ENCODE measurements at regions not wholly inside any gene's neighbourhood (a gene's known extent, or its start where the extent isn't known, plus 50 kb on each side); places are given as distances from the start of the nearest gene placed in this dataset.

DNA sequence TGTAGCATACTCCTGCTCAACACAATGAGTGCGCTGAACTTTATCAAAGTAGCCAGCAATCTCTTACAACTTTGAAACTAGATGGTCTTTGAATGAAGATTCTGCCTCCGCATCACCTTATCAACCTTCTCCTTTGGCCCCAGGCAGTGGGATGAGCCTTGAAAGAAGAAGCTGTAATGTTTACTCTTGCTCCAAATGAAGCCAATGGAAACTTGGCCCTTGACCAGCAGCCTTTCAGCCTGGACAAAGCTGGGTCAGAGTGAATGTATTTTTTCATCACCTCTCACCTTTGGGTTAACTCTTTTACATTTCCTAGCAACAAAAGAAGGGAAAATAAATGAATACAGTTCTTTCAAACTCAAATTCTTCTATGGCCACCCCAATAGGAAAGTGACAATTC, 359.1 kb downstream of the KCNA4 start:
- Histone ChIP-seq H3K4me2 (replicated peaks; ENCODE audit: low read depth, low read length, poor library complexity, severe bottlenecking) (no peak overlapping the region), H4K20me1 (ENCODE audit: control insufficient read depth, insufficient read depth, low read length, poor library complexity, severe bottlenecking) (no peaks in the 10 kb centered on the region), H3K36me3 (replicated peaks in 1 of 2; ENCODE audit: control extremely low read depth in 1 of 2, control insufficient read depth in 1 of 2, extremely low read depth in 1 of 2, insufficient read depth in 2 of 2, low read length in 1 of 2) (no peaks in the 10 kb centered on the region), H3K9ac (ENCODE audit: low read length) (no peak overlapping the region), H3K9me3 (ENCODE audit: control extremely low read depth in 1 of 3, control insufficient read depth in 2 of 3, insufficient read depth in 1 of 3, low read length in 2 of 3) (peaks cover 0 to 1% (median 0%) of the 10 kb centered on the region in 3 donors), H3K4me3 (ENCODE audit: control extremely low read depth in 1 of 5, extremely low read depth in 1 of 5, insufficient read depth in 1 of 5, low read depth in 2 of 5, low read length in 4 of 5) (no peak overlapping the region), H3K79me2 (ENCODE audit: control insufficient read depth, insufficient read depth, low read length) (no peaks in the 10 kb centered on the region), H3K27ac (ENCODE audit: low read length in 2 of 2) (no peak overlapping the region), H2AFZ (ENCODE audit: insufficient read depth, low read depth, low read length, poor library complexity, severe bottlenecking) (no peak overlapping the region), H3K4me1 (ENCODE audit: control insufficient read depth in 2 of 2, insufficient read depth in 2 of 2, low read length in 2 of 2) (no peaks in the 10 kb centered on the region), H3K27me3 (replicated peaks in 1 of 4; ENCODE audit: control extremely low read depth in 1 of 4, control insufficient read depth in 3 of 4, insufficient read depth in 4 of 4, low read length in 3 of 4) (no peaks in the 10 kb centered on the region)
- intact Hi-C loops (cut with micrococcal nuclease) = no loop called here
- CTCF ChIA-PET = no interaction called here
- ATAC-seq (ENCODE audit: low read depth) (no peak), DNase-seq (no peak)
- Mint-ChIP-seq H3K4me1 (no peaks in the 10 kb centered on the region), H3K27ac (no peak overlapping the region), H3K9me3 (ENCODE audit: insufficient read depth) (no peaks in the 10 kb centered on the region), H3K4me3 (no peak overlapping the region), H3K27me3 (no peaks in the 10 kb centered on the region)
- POLR2A ChIA-PET = no interaction called here
- no peak for TF ChIP-seq EZH2 (IDR thresholded peaks at IDR 0.05; ENCODE audit: borderline replicate concordance, insufficient read depth, low read depth, low read length, poor library complexity, severe bottlenecking)
- TF ChIP-seq, protein P1, sequence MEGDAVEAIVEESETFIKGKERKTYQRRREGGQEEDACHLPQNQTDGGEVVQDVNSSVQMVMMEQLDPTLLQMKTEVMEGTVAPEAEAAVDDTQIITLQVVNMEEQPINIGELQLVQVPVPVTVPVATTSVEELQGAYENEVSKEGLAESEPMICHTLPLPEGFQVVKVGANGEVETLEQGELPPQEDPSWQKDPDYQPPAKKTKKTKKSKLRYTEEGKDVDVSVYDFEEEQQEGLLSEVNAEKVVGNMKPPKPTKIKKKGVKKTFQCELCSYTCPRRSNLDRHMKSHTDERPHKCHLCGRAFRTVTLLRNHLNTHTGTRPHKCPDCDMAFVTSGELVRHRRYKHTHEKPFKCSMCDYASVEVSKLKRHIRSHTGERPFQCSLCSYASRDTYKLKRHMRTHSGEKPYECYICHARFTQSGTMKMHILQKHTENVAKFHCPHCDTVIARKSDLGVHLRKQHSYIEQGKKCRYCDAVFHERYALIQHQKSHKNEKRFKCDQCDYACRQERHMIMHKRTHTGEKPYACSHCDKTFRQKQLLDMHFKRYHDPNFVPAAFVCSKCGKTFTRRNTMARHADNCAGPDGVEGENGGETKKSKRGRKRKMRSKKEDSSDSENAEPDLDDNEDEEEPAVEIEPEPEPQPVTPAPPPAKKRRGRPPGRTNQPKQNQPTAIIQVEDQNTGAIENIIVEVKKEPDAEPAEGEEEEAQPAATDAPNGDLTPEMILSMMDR (IDR thresholded peaks at IDR 0.05) = no peak
- no CpG with 5 or more reads among the region's 2 CpGs for WGBS (ENCODE audit: insufficient coverage)

DNA sequence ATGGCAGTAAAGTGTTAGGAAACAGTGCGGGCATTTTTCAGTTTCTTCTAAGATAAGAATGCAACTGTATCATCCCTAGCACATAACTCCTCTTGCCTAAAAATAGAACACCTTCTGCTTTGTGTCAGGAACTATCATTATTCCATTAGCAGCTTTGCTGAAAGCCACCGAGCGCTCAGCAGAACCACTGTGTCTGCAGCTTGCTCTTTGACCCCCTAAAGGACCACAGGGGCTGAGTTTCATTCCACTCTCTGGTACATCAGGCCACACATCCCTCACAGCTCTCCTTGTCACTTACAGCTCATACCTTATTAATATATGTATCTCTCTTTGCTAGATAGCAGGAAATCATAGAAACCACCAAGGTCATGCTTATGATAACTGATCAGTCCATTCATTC, 360.2 kb downstream of the KCNA4 start:
- CTCF ChIA-PET = no interaction called here
- ATAC-seq (ENCODE audit: low read depth) (no peak), DNase-seq (no peak)
- TF ChIP-seq EZH2 (IDR thresholded peaks at IDR 0.05; ENCODE audit: borderline replicate concordance, insufficient read depth, low read depth, low read length, poor library complexity, severe bottlenecking) = no peak
- TF ChIP-seq, protein P1 (IDR thresholded peaks at IDR 0.05) = no peak
- no peak overlapping the region for H3K27ac Mint-ChIP-seq
- Histone ChIP-seq H3K27me3 (replicated peaks in 1 of 4; ENCODE audit: control extremely low read depth in 1 of 4, control insufficient read depth in 3 of 4, insufficient read depth in 4 of 4, low read length in 3 of 4) (no peaks in the 10 kb centered on the region), H3K9ac (ENCODE audit: low read length) (no peak overlapping the region), H2AFZ (ENCODE audit: insufficient read depth, low read depth, low read length, poor library complexity, severe bottlenecking) (no peak overlapping the region), H3K79me2 (ENCODE audit: control insufficient read depth, insufficient read depth, low read length) (no peaks in the 10 kb centered on the region), H3K36me3 (replicated peaks in 1 of 2; ENCODE audit: control extremely low read depth in 1 of 2, control insufficient read depth in 1 of 2, extremely low read depth in 1 of 2, insufficient read depth in 2 of 2, low read length in 1 of 2) (no peaks in the 10 kb centered on the region), H3K27ac (ENCODE audit: low read length in 2 of 2) (no peak overlapping the region), H3K9me3 (ENCODE audit: control extremely low read depth in 1 of 3, control insufficient read depth in 2 of 3, insufficient read depth in 1 of 3, low read length in 2 of 3) (peaks cover 0 to 1% (median 0%) of the 10 kb centered on the region in 3 donors), H3K4me3 (ENCODE audit: control extremely low read depth in 1 of 5, extremely low read depth in 1 of 5, insufficient read depth in 1 of 5, low read depth in 2 of 5, low read length in 4 of 5) (no peak overlapping the region), H3K4me2 (replicated peaks; ENCODE audit: low read depth, low read length, poor library complexity, severe bottlenecking) (no peak overlapping the region), H4K20me1 (ENCODE audit: control insufficient read depth, insufficient read depth, low read length, poor library complexity, severe bottlenecking) (no peaks in the 10 kb centered on the region), H3K4me1 (ENCODE audit: control insufficient read depth in 2 of 2, insufficient read depth in 2 of 2, low read length in 2 of 2) (no peaks in the 10 kb centered on the region)
- H3K4me3 Mint-ChIP-seq = no peak overlapping the region
- intact Hi-C loops (cut with micrococcal nuclease) = no loop called here
- H3K27me3 Mint-ChIP-seq = no peaks in the 10 kb centered on the region
- no peaks in the 10 kb centered on the region for H3K9me3 Mint-ChIP-seq (ENCODE audit: insufficient read depth)
- POLR2A ChIA-PET = no interaction called here
- no peaks in the 10 kb centered on the region for H3K4me1 Mint-ChIP-seq
- 100% methylated on average over 2 of the region's 3 CpGs for WGBS (ENCODE audit: insufficient coverage)

Measured in B cell (primary cell).